HUES64 (cell line): ENCODE measurements at regions not wholly inside any gene's neighbourhood (a gene's known extent, or its start where the extent isn't known, plus 50 kb on each side); places are given as distances from the start of the nearest gene placed in this dataset.
"Not testable (repeated sequence)": the region's sequence is repeated elsewhere in the genome, so short reads cannot be mapped to it uniquely, and the experiment has no call there.

Experiments used
- H3K27ac ChIP-seq: 2 replicates; pipeline ENCODE4 v1.7.0; 2013; ENCODE audit warnings: low read depth, low read length, inconsistent platforms
- H3K27me3 ChIP-seq: 2 replicates; pipeline ENCODE4 v1.6.1; 2013; ENCODE audit warnings: mild to moderate bottlenecking, low read length; ENCODE audit not compliant: insufficient read depth
- H3K36me3 ChIP-seq: 2 replicates; pipeline ENCODE4 v1.6.1; 2013; ENCODE audit warnings: mild to moderate bottlenecking, low read length; ENCODE audit not compliant: insufficient read depth
- H3K4me1 ChIP-seq: 2 replicates; pipeline ENCODE4 v1.6.1; 2013; ENCODE audit warnings: mild to moderate bottlenecking, low read length, moderate library complexity; ENCODE audit not compliant: insufficient read depth
- H3K4me3 ChIP-seq: 2 replicates; pipeline ENCODE4 v1.5.1; 2013; ENCODE audit warnings: mild to moderate bottlenecking, low read length, moderate library complexity
- H3K9ac ChIP-seq: 2 replicates; pipeline ENCODE4 v1.6.1; 2013; ENCODE audit warnings: mild to moderate bottlenecking, low read depth, low read length
- H3K9me3 ChIP-seq: 2 replicates; pipeline ENCODE4 v1.6.1; 2013; ENCODE audit warnings: low read depth, low read length; ENCODE audit not compliant: insufficient read depth
- WGBS: fragments of 150-250, 120-280 bp; methylation state at CpG from one replicate; pipeline ENCODE4 v1.1.7; 2013; ENCODE audit warnings: missing lambda C conversion rate; 5-methylcytosine and 5-hydroxymethylcytosine counted together

GRCh38 chr4:78714598-78714997, 61.6 kb upstream of the BMP2K start:
- not testable (repeated sequence) for H3K4me3 ChIP-seq
- 85% methylated on average over 4 of the region's 4 CpGs for whole genome bisulfite sequencing

DNA sequence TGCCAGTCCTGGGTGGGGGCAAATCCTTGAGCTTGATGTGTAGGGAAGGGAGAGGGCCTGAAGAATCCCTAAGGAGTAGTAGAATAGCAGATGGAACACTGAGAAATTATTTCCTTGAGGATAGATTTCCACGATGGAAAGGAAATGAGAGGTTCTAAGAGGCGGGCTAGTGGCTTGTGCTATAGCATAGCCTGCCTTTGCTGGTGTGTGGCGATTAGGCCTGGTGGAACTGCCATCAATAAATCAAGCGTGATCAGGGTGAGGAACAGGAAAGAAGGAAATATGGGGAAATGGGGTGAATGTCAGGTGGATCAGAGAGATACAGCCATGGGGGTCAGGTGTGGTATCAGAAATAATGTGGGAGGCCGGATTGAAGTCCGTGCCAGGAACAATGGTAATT, 60.8 kb upstream of the BMP2K start:
- not testable (repeated sequence) for H3K36me3 ChIP-seq, H3K9me3 ChIP-seq, H3K27ac ChIP-seq, H3K4me3 ChIP-seq, H3K9ac ChIP-seq, H3K4me1 ChIP-seq, H3K27me3 ChIP-seq
- WGBS: 87% methylated on average over 4 of the region's 6 CpGs

More at GRCh38 chr4:78714598-78714997, 61.6 kb upstream of the BMP2K start:
- not testable (repeated sequence) for H3K9me3 ChIP-seq, H3K27me3 ChIP-seq, H3K27ac ChIP-seq, H3K9ac ChIP-seq, H3K36me3 ChIP-seq, H3K4me1 ChIP-seq

DNA sequence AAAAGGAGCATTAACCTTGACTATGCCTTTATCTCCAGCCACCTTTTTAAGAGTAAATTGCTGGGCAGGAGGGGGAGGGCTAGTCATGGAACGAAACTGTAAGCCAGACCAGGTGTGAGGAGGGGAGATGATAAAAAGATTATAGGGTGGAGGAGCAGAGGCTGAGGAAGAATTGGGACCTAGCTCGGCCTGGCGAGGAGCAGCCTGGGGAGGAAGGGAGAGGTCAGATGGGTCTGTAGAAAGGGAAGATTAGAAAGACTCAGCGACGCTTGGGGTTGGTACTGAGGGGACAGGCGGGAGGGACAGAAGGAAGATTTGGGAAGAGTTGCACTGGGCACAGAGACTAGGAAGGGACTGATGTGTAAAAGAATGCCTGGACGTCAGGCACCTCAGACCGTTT, 58.4 kb upstream of the BMP2K start:
- not testable (repeated sequence) for H3K9me3 ChIP-seq, H3K9ac ChIP-seq, H3K36me3 ChIP-seq, H3K4me3 ChIP-seq, H3K27ac ChIP-seq, H3K27me3 ChIP-seq
- WGBS: 86% methylated on average over 8 of the region's 8 CpGs
- H3K4me1 ChIP-seq: peaks cover 32% of the 10 kb centered on the region

GRCh38 chr4:78720204-78720603, 55.9 kb upstream of the BMP2K start:
- Histone ChIP-seq H3K4me1 (peaks cover 32% of the 10 kb centered on the region), H3K36me3 (no peaks in the 10 kb centered on the region), H3K9me3 (no peaks in the 10 kb centered on the region), H3K27ac (peak overlapping the region; percentile 53; the same call in 1 of the 2 replicates), H3K27me3 (peaks cover 4% of the 10 kb centered on the region; the same call in 1 of the 2 replicates), H3K4me3 (no peak overlapping the region), H3K9ac (no peak overlapping the region)
- WGBS: 62% methylated on average over 3 of the region's 3 CpGs

- no peak overlapping the region; the same call in 1 of the 2 replicates for H3K27ac ChIP-seq
- peaks cover 32% of the 10 kb centered on the region for H3K4me1 ChIP-seq
- peak overlapping the region; percentile 18; the same call in 1 of the 2 replicates for H3K4me3 ChIP-seq
- 75% methylated on average over 10 of the region's 10 CpGs for WGBS
- no peaks in the 10 kb centered on the region for H3K9me3 ChIP-seq
- no peaks in the 10 kb centered on the region for H3K36me3 ChIP-seq
- H3K9ac ChIP-seq: no peak overlapping the region
- peaks cover 4% of the 10 kb centered on the region; the same call in 1 of the 2 replicates for H3K27me3 ChIP-seq
Observed at GRCh38 chr4:78720994-78721677, 55.0 kb upstream of the BMP2K start.

DNA sequence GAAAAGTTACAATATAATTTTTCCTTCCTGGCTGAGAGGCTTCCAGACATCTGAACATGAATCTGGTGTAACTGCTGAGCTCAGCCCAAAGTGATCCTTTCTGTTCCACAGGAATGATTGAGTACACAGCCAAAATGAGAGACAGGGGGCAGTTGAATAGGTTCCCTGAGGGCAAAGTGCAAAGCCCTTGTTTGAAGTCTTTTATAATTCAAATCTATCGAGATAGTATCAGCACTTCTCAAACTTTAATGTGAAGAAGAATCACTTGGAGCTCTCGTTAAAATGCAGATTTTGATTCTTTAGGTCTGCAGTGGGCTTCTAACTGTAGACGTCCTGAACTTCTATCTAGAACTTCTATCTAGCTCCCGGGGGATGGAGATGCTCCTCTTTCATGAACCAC, 54.4 kb upstream of the BMP2K start:
- peaks cover 32% of the 10 kb centered on the region for H3K4me1 ChIP-seq
- 9% methylated on average over 3 of the region's 4 CpGs for WGBS
- H3K9me3 ChIP-seq: no peaks in the 10 kb centered on the region
- no peak overlapping the region; the same call in 1 of the 2 replicates for H3K27ac ChIP-seq
- H3K27me3 ChIP-seq: peaks cover 4% of the 10 kb centered on the region; the same call in 1 of the 2 replicates
- no peaks in the 10 kb centered on the region for H3K36me3 ChIP-seq
- H3K4me3 ChIP-seq: peak overlapping the region; percentile 18; the same call in 1 of the 2 replicates
- no peak overlapping the region for H3K9ac ChIP-seq

GRCh38 chr4:78722320-78722719, 53.8 kb upstream of the BMP2K start:
- WGBS: 41% methylated on average over 5 of the region's 5 CpGs
- H3K4me1 ChIP-seq: peaks cover 32% of the 10 kb centered on the region
- H3K4me3 ChIP-seq: no peak overlapping the region
- H3K9me3 ChIP-seq: no peaks in the 10 kb centered on the region
- H3K27me3 ChIP-seq: peaks cover 4% of the 10 kb centered on the region; the same call in 1 of the 2 replicates
- H3K36me3 ChIP-seq: no peaks in the 10 kb centered on the region
- H3K9ac ChIP-seq: no peak overlapping the region; the same call in 1 of the 2 replicates
- H3K27ac ChIP-seq: no peak overlapping the region

DNA sequence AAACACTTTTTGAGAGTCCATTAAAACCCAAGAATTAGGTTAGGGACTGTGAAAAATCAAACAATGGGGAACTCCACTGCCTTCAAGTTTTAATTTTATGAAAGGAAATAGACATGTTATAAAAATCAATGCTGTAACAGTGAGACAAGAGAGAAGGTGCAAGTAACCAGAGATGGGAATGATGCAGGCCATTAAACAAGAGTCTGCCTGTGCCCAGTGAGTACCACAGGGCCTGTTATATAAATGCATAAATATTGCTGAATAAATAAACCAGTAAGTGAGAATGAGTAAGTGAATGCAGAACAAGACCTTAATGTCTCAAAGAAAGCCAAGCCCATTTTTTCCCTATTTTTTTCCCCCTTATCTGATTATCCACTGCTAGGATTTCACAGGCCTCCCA, 53.3 kb upstream of the BMP2K start:
- H3K27ac ChIP-seq: no peak overlapping the region
- peaks cover 32% of the 10 kb centered on the region for H3K4me1 ChIP-seq
- no peak overlapping the region for H3K4me3 ChIP-seq
- no peaks in the 10 kb centered on the region for H3K9me3 ChIP-seq
- H3K9ac ChIP-seq: no peak overlapping the region
- no peaks in the 10 kb centered on the region for H3K36me3 ChIP-seq
- peaks cover 4% of the 10 kb centered on the region; the same call in 1 of the 2 replicates for H3K27me3 ChIP-seq
